GM18951 (cell line): ENCODE measurements at regions not wholly inside any gene's neighbourhood (a gene's known extent, or its start where the extent isn't known, plus 50 kb on each side); places are given as distances from the start of the nearest gene placed in this dataset.

Experiments
- POLR2A ChIP-seq: IDR thresholded peaks from 4 replicates; pipeline ENCODE4 v1.6.1; 2011; ENCODE audit warnings: mild to moderate bottlenecking; ENCODE audit not compliant: insufficient read length, insufficient read depth; ENCODE audit errors: extremely low read depth
- in situ Hi-C: fragments of 300-500 bp; cut with MboI; formaldehyde crosslinking; loops from one replicate; pipeline ENCODE4 v1.12.0; 2022; ENCODE audit warnings: low sequenced_read_pairs, mixed read lengths, inconsistent platforms; ENCODE audit not compliant: unreplicated experiment

- TF ChIP-seq POLR2A = no peak
- in situ Hi-C loops = no loop called here
Observed at GRCh38 chr12:58532855-58533608, 387.3 kb downstream of the LRIG3 start.

- in situ Hi-C loops = no loop called here
- no peak for TF ChIP-seq POLR2A
Observed at GRCh38 chr12:58533652-58534051, 386.7 kb downstream of the LRIG3 start.

GRCh38 chr12:58537278-58537677 is 383.0 kb downstream of the LRIG3 start:
- TF ChIP-seq POLR2A = no peak

GRCh38 chr12:58539295-58539694 is 381.0 kb downstream of the LRIG3 start:
- in situ Hi-C loops = no loop called here
- no peak for TF ChIP-seq POLR2A

More at GRCh38 chr12:58537278-58537677, 383.0 kb downstream of the LRIG3 start:
- in situ Hi-C loops = no loop called here

DNA sequence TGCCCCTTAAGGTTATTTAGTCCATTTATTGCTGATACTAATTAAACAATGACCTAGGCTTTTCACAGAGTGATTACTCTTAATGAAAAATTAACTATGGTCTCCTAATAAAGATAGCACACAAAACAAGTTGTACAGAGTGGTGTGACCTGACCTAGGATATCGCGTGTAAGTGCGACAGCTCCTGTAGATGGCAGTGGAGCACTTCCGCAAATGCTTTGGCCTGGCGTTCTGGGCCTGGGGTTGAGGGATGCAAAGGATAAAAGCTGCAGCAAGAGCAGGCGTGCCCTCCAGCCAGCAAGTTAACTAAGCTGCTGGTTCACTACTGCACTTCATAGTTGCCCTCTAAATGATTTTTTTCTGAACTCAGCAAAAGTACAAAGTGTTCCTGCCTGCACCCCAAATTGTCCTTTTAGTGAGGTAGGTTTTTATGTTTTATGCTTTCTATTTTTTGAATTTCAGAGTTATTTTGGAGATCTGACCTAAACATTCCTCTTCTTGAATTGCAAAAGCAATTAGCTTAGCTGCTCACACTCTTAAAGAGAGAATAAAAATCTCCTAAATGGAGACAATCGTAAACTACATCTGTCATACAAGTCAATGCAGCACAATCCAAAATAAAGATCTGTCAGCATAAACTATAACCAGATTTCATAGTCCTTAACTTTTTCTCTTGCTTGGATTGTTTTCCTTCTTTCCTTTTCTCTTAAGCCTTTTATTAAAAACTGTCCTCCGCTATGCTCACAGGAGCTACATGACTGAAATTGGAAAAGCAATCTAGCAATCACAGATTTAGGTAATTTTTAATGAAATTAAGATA is 379.6 kb downstream of the LRIG3 start:
- in situ Hi-C loops = no loop called here
- no peak for TF ChIP-seq POLR2A

DNA sequence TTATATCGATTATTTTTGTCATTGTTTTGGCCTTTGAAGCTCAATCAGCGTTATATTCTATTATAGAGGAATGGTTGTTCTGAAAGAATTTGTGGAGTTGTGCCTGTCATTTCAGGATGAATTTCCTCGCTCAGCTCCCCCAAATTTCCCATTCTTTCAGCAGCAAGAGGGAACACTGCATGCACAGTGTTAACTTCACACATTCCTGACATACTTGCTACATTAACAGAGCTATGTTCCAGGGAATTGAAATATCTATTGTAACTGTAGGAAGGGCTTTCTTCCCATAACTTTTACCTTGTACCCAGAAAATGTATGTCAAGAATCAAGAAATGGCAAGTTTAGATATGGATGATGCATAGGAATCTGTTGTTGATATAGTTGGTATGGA is 379.0 kb downstream of the LRIG3 start:
- no peak for TF ChIP-seq POLR2A
- in situ Hi-C loops = no loop called here

DNA sequence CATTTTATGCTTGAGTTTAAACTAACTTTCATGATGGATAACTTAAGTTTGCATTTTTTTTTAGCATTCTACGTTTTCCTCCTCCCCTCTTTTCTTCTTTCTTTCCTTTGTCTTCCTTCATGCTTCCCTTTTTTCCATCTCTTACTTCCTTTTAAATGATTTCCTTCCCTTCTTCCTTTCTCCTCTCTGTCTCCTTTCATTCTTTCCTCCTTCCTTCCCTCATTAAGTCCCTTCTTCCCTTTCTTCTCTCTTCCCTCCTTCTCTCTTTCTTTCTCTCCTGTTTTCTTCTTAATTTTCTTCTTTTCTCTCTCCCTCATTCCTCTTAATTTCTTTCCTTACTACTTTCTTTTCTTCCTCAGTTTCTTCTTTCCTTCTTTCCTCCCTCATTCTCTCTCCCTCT is 376.0 kb downstream of the LRIG3 start:
- in situ Hi-C loops = no loop called here
- TF ChIP-seq POLR2A = no peak

DNA sequence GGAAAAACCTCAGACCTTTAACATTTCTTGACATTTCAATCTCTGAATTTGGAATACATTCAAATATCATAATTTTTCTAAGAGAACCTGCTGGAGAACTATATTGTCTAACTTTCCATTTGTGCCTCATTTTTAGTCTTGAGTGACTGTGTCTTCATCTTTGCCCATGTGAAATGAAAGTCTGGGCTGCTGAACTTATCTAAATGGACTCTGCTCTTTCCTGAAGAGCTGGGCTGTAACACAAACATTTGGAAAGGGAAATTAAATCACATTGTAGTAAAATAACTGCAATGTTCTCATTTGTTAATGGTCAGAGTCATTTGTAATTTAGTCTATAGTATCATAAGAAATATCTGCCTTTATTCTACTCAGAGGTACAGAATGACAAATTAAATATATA is 373.1 kb downstream of the LRIG3 start:
- TF ChIP-seq POLR2A = no peak
- in situ Hi-C loops = no loop called here

GRCh38 chr12:58548801-58549200 is 371.5 kb downstream of the LRIG3 start:
- no peak for TF ChIP-seq POLR2A
- in situ Hi-C loops = no loop called here

DNA sequence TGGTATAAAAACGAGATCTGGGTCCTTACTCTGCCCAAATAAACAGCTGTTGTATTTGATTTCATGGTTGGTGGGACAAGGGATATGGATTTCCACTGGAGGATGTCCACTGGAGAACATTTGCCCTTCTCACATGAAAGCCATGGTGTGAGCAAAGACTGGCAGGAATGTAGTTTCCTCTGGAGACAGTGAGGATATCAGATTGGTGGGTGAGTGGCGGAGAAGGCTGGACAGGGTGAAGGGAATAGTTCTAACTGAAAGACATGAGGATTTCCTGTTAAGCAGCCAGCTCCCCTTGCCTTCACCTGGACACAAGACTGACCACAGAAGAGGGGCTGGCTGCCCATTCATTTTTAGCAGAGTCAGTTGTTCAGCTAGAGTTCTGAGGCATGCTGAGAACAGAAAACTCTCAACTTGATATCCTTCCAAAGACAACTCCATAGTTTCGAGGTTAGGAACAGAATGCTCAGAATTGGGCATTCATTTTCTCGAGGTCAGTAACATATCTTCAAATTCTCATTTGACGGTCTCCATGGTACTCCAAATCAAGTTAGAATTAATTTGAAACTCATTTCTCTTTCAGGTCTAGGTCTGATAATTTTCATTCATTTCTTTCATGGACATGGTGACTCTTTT is 365.7 kb downstream of the LRIG3 start:
- in situ Hi-C loops = no loop called here
- no peak for TF ChIP-seq POLR2A

GRCh38 chr12:58557171-58557570 is 363.1 kb downstream of the LRIG3 start:
- TF ChIP-seq POLR2A = no peak
- in situ Hi-C loops = no loop called here

GRCh38 chr12:58557661-58558060 is 362.6 kb downstream of the LRIG3 start:
- in situ Hi-C loops = no loop called here

GRCh38 chr12:58563621-58564020 is 356.7 kb downstream of the LRIG3 start:
- in situ Hi-C loops = no loop called here

More at GRCh38 chr12:58557661-58558060, 362.6 kb downstream of the LRIG3 start:
- TF ChIP-seq POLR2A = no peak

More at GRCh38 chr12:58563621-58564020, 356.7 kb downstream of the LRIG3 start:
- TF ChIP-seq POLR2A = no peak
